ENCODE measurements at regions not wholly inside any gene's neighbourhood (a gene's known extent, or its start where the extent isn't known, plus 50 kb on each side); places are given as distances from the start of the nearest gene placed in this dataset.

DNA sequence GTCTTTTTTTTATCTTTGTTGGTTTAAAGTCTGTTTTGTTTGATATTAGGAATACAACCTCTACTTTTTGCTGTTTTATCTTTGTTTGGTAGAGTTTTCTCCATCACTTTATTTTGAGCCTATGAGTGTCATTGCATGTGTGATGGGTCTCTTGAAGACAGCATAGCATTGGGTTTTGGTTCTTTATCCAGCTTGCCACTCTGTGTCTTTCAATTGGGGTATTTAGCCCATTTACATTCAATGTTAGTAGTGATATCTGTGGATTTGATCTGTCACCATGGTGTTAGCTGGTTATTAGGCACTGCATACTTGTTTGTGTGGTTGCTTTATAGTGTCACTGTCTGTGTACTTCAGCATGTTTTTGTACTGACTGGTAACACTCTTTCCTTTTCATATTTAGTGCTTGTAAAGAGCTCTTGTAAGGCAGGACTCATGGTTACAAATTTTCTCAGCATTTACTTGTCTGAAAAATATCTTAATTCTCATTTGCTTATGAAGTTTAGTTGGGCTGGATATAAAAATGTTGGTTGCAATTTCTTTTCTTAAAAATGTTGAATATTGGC is 845.5 kb downstream of the TLE4 start:
- TF ChIP-seq, protein P1, sequence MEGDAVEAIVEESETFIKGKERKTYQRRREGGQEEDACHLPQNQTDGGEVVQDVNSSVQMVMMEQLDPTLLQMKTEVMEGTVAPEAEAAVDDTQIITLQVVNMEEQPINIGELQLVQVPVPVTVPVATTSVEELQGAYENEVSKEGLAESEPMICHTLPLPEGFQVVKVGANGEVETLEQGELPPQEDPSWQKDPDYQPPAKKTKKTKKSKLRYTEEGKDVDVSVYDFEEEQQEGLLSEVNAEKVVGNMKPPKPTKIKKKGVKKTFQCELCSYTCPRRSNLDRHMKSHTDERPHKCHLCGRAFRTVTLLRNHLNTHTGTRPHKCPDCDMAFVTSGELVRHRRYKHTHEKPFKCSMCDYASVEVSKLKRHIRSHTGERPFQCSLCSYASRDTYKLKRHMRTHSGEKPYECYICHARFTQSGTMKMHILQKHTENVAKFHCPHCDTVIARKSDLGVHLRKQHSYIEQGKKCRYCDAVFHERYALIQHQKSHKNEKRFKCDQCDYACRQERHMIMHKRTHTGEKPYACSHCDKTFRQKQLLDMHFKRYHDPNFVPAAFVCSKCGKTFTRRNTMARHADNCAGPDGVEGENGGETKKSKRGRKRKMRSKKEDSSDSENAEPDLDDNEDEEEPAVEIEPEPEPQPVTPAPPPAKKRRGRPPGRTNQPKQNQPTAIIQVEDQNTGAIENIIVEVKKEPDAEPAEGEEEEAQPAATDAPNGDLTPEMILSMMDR (IDR thresholded peaks at IDR 0.05): no peak
- no peak for TF ChIP-seq POLR2A (IDR thresholded peaks at IDR 0.05)
